Pancreas (tissue), 10 donors: ENCODE measurements at regions not wholly inside any gene's neighbourhood (a gene's known extent, or its start where the extent isn't known, plus 50 kb on each side); places are given as distances from the start of the nearest gene placed in this dataset.

Experiments
- ATAC-seq, 4 donors: fragments of 200-7000 bp; cut with Tn5 transposase; one replicate each; pipeline versions ENCODE4 v1.8.0 to v1.9.1; 2020; ENCODE audit warnings: mild to moderate bottlenecking in 4 of 4, moderate library complexity in 4 of 4
- DNase-seq, 6 donors: peaks; one replicate each; pipeline ENCODE4 v3.0.0-alpha.2; 2020
- FAIRE-seq: peaks from 2 replicates; lab custom pipeline; 2012; peaks lifted over from hg19 to GRCh38; lab: Jason Lieb, UNC
- H3K27ac ChIP-seq, 4 donors: fragments of 200-600 bp; sonication (generic); 1 replicate in 3 of 4; 2 replicates in 1 of 4; pipeline versions ENCODE4 v1.5.0 to v1.8.0; 2020
- H3K27me3 ChIP-seq, 4 donors: fragments of 200-600 bp; one replicate each; pipeline ENCODE4 v1.8.0; 2021
- H3K36me3 ChIP-seq, 3 donors: fragments of 200-600 bp; sonication (generic) in 1 of 3; one replicate each; pipeline versions ENCODE4 v1.5.0 to v1.8.0; 2020 to 2021
- H3K4me1 ChIP-seq, 3 donors: fragments of 200-600 bp; one replicate each; pipeline ENCODE4 v1.8.0; 2021
- H3K4me3 ChIP-seq, 4 donors: fragments of 200-600 bp; sonication (generic) in 2 of 4; one replicate each; pipeline versions ENCODE4 v1.5.0 to v1.8.0; 2020 to 2021
- H3K9me3 ChIP-seq, 4 donors: fragments of 200-600 bp; one replicate each; pipeline ENCODE4 v1.8.0; 2021
- whole genome bisulfite sequencing, 2 donors: extraction: QIAGEN DNeasy Blood & Tissue Kit; methylation state at CpG; one replicate each; pipeline ENCODE4 v1.1.7; 2013; 5-methylcytosine and 5-hydroxymethylcytosine counted together
- intact Hi-C, 3 donors: fragments of 100-400 bp; cut with DNase I; formaldehyde crosslinking; loops; one replicate each; pipeline versions ENCODE4 v1.11.1 to v1.14.2; 2022
- TF ChIP-seq, protein P1 (sequence below), 4 donors: fragments of 200-600 bp; sonication (generic) in 3 of 4; IDR thresholded peaks; one replicate each; pipeline versions ENCODE4 v1.5.0 to v1.8.0; 2021; ENCODE audit warnings: antibody characterized with exemption in 4 of 4
- donor health status: healthy with polysubstance abuse.
- donor health status: DM: no; HTN: no; CAD: no; lungs with moderate emphysema.
- donor health status: DM: no; HTN: no; CAD: no.
- donor health status: control.
- donor health status: control.
- donor health status: Bipolar disorder and iron deficiency.
- donor health status: DM: yes; HTN: yes; CAD: no.
- donor health status: DM: no; HTN: no; CAD: no.
- donor health status: DM: no; HTN: no; CAD: no.
- donor health status: DM: yes; HTN: yes; CAD: no.

DNA sequence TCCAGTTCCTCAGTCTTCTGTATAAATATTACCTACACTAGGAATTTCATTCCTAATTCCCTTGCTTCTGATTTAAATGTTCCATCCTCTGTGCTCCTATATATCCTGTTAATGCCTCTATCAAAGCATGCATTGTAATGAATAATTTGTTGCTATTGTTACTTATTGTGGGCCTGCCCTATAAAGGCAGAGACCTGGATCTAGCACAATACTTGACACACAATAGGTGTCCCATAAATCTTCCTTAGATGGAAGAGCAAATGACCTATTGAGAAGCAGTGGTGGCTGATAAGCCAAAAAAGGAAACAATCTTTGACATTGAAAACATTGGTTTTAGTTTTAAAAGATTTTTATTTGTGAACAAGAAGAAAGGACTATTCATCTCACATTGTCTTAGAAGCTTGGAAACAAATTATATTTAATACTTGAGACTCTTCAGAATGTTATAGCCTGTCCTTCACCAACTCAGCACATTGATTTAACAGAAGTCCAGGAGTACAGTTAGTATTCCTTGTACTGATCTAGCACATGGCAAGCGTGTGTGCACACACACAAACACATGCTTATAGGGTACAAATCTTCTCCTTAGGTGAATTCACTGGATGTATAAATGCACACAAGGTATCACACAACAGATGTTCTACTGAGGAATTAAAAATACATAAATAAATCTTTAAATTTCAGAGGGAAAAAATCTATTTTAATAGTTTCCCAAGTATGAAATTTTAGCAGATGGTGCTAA, 135.9 kb downstream of the DUSP6 start:
- TF ChIP-seq, protein P1, sequence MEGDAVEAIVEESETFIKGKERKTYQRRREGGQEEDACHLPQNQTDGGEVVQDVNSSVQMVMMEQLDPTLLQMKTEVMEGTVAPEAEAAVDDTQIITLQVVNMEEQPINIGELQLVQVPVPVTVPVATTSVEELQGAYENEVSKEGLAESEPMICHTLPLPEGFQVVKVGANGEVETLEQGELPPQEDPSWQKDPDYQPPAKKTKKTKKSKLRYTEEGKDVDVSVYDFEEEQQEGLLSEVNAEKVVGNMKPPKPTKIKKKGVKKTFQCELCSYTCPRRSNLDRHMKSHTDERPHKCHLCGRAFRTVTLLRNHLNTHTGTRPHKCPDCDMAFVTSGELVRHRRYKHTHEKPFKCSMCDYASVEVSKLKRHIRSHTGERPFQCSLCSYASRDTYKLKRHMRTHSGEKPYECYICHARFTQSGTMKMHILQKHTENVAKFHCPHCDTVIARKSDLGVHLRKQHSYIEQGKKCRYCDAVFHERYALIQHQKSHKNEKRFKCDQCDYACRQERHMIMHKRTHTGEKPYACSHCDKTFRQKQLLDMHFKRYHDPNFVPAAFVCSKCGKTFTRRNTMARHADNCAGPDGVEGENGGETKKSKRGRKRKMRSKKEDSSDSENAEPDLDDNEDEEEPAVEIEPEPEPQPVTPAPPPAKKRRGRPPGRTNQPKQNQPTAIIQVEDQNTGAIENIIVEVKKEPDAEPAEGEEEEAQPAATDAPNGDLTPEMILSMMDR (IDR thresholded peaks at IDR 0.05) = no peak
- Histone ChIP-seq H3K9me3 (no peaks in the 10 kb centered on the region), H3K4me3 (no peak overlapping the region), H3K27me3 (no peaks in the 10 kb centered on the region), H3K4me1 (peaks cover 0 to 14% (median 0%) of the 10 kb centered on the region in 3 donors), H3K36me3 (no peaks in the 10 kb centered on the region), H3K27ac (no peak overlapping the region)
- ATAC-seq (no peak), FAIRE-seq (no peak), DNase-seq (no peak)
- intact Hi-C loops = no loop called here
- 91 to 94% methylated on average over 1 of the region's 1 CpG for WGBS, 2 donors

- no peak for DNase-seq
- 84% methylated on average over 1 of the region's 1 CpG for WGBS, 2 donors
- no peak for FAIRE-seq
- Histone ChIP-seq H3K4me3 (no peak overlapping the region), H3K4me1 (peaks cover 0 to 14% (median 0%) of the 10 kb centered on the region in 3 donors), H3K36me3 (no peaks in the 10 kb centered on the region), H3K9me3 (no peaks in the 10 kb centered on the region), H3K27ac (no peak overlapping the region), H3K27me3 (no peaks in the 10 kb centered on the region)
- ATAC-seq = no peak
- intact Hi-C loops = no loop called here
- TF ChIP-seq, protein P1 (IDR thresholded peaks at IDR 0.05) = no peak
Observed at GRCh38 chr12:89215196-89215595, 137.1 kb downstream of the DUSP6 start.

GRCh38 chr12:89213747-89214146, 138.6 kb downstream of the DUSP6 start:
- DNase-seq = no peak
- Histone ChIP-seq H3K4me1 (peaks cover 0 to 14% (median 0%) of the 10 kb centered on the region in 3 donors), H3K9me3 (no peaks in the 10 kb centered on the region), H3K27ac (no peak overlapping the region), H3K36me3 (no peaks in the 10 kb centered on the region), H3K27me3 (no peaks in the 10 kb centered on the region), H3K4me3 (no peak overlapping the region)
- WGBS, 2 donors = 97 to 100% methylated on average over 1 of the region's 1 CpG
- TF ChIP-seq, protein P1 (IDR thresholded peaks at IDR 0.05) = no peak
- ATAC-seq = no peak
- no peak for FAIRE-seq
- intact Hi-C loops = no loop called here

DNA sequence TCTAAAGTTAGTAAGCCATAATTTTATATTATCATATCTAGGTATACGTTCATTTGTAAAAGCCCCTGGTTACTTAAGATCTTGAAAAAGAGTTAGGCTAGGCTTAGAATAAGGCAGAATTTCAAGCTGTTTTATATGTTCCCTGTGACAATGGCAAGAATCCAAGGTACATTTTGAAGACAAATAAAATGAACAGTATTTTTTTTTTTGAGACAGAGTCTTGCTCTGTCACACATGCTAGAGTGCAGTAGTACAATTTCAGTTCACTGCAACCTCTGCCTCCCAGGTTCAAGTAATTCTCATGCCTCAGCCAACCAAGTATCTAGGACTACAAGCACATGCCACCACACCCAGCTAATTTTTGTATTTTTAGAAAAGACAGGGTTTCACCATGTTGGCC, 139.2 kb downstream of the DUSP6 start:
- 44 to 50% methylated on average over 1 of the region's 1 CpG for WGBS, 2 donors
- intact Hi-C loops = no loop called here
- Histone ChIP-seq H3K27me3 (no peaks in the 10 kb centered on the region), H3K4me3 (no peak overlapping the region), H3K4me1 (peaks cover 0 to 14% (median 0%) of the 10 kb centered on the region in 3 donors), H3K27ac (no peak overlapping the region), H3K9me3 (no peaks in the 10 kb centered on the region), H3K36me3 (no peaks in the 10 kb centered on the region)
- DNase-seq = no peak
- peak in 3 of 4 donors; percentile 25 to 65 (median 44) for ATAC-seq
- TF ChIP-seq, protein P1 (IDR thresholded peaks at IDR 0.05) = no peak
- no peak for FAIRE-seq

- DNase-seq (no peak), FAIRE-seq (no peak), ATAC-seq (peak in 3 of 4 donors; percentile 18 to 29 (median 18))
- H3K36me3 ChIP-seq = no peaks in the 10 kb centered on the region
- TF ChIP-seq, protein P1 (IDR thresholded peaks at IDR 0.05) = no peak
- H3K27ac ChIP-seq = no peak overlapping the region
- intact Hi-C loops = no loop called here
- no peak overlapping the region for H3K4me3 ChIP-seq
- no peaks in the 10 kb centered on the region for H3K27me3 ChIP-seq
- 63 to 69% methylated on average over 3 of the region's 3 CpGs for WGBS, 2 donors
- H3K4me1 ChIP-seq = peaks cover 0 to 14% (median 0%) of the 10 kb centered on the region in 3 donors
- H3K9me3 ChIP-seq = no peaks in the 10 kb centered on the region
Observed at GRCh38 chr12:89212339-89212771, 139.9 kb downstream of the DUSP6 start.
